ENCODE measurements at regions not wholly inside any gene's neighbourhood (a gene's known extent, or its start where the extent isn't known, plus 50 kb on each side); places are given as distances from the start of the nearest gene placed in this dataset.
"Not testable (repeated sequence)": the region's sequence is repeated elsewhere in the genome, so short reads cannot be mapped to it uniquely, and the experiment has no call there.

DNA sequence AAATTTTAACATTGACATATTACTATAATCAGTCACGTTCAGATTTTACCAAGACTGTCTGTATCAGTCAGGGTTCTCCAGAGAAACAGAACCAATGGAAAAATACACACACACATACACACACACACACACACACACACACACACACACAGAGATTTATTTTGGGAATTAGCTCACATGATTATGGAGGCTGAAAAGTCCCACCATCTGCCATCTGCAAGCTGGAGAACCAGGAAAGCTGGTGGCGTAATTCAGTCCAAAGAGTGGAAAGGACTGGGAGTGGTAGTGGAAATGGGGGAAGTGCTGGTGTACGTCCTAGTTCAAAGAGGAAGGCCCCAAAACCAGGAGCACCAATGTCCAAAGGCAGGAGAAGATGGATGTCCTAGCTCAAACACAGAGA lies 166.4 kb downstream of the AKAIN1 start:
- Histone ChIP-seq H3K27ac (replicated peaks in 1 of 4) (no peak overlapping the region), H3K36me3 (no peaks in the 10 kb centered on the region), H3K4me1 (no peaks in the 10 kb centered on the region), H3K27me3 (no peaks in the 10 kb centered on the region), H3K4me3 (no peak overlapping the region), H3K9me3 (peaks cover 0 to 16% (median 11%) of the 10 kb centered on the region in 4 donors)
- WGBS: 86% methylated on average over 2 of the region's 3 CpGs
- DNase-seq (ENCODE audit: extremely low spot score): no peak
- intact Hi-C loops (cut with DNase I): no loop called here
- TF ChIP-seq POLR2AphosphoS5 (IDR thresholded peaks at IDR 0.05) (no peak), POLR2A (IDR thresholded peaks at IDR 0.05; ENCODE audit: low read depth) (no peak), EP300 (IDR thresholded peaks at IDR 0.05) (no peak)
- TF ChIP-seq, protein P1, sequence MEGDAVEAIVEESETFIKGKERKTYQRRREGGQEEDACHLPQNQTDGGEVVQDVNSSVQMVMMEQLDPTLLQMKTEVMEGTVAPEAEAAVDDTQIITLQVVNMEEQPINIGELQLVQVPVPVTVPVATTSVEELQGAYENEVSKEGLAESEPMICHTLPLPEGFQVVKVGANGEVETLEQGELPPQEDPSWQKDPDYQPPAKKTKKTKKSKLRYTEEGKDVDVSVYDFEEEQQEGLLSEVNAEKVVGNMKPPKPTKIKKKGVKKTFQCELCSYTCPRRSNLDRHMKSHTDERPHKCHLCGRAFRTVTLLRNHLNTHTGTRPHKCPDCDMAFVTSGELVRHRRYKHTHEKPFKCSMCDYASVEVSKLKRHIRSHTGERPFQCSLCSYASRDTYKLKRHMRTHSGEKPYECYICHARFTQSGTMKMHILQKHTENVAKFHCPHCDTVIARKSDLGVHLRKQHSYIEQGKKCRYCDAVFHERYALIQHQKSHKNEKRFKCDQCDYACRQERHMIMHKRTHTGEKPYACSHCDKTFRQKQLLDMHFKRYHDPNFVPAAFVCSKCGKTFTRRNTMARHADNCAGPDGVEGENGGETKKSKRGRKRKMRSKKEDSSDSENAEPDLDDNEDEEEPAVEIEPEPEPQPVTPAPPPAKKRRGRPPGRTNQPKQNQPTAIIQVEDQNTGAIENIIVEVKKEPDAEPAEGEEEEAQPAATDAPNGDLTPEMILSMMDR (IDR thresholded peaks at IDR 0.05): no peak

DNA sequence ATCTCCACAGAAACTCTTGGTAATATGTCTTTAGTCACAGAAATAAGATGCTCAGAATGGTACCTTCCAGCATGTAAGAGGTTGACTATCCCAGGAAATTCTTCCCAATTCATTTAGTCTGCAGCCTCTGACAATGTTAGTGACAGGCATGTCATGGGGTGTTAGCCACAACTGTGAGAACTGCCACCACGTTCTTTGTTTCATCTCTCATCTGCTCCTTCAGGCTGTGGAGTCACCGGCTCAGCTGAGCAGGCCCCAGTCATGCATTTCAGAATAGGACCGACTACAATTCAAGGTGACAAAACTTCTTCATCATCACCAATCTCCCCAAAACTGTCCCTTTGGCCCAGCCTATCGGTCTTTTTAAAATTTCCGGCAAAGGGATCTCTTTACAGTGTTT lies 167.5 kb downstream of the AKAIN1 start:
- 76% methylated on average over 5 of the region's 5 CpGs for WGBS
- no peak overlapping the region for H3K27ac ChIP-seq (replicated peaks in 1 of 4)
- intact Hi-C loops (cut with DNase I): no loop called here

GRCh38 chr18:5024741-5025140 lies 172.3 kb downstream of the AKAIN1 start:
- Histone ChIP-seq H3K9me3 (peaks cover 0 to 9% (median 3%) of the 10 kb centered on the region in 4 donors), H3K27me3 (no peaks in the 10 kb centered on the region), H3K27ac (replicated peaks in 1 of 4) (no peak overlapping the region), H3K4me3 (no peak overlapping the region), H3K36me3 (no peaks in the 10 kb centered on the region), H3K4me1 (no peaks in the 10 kb centered on the region)
- intact Hi-C loops (cut with DNase I): no loop called here
- DNase-seq (ENCODE audit: extremely low spot score): no peak
- no peak for TF ChIP-seq EP300 (IDR thresholded peaks at IDR 0.05)
- 81% methylated on average over 2 of the region's 2 CpGs for WGBS

More for the DNA sequence above, 167.5 kb downstream of the AKAIN1 start:
- no peaks in the 10 kb centered on the region for H3K4me1 ChIP-seq
- no peak for DNase-seq (ENCODE audit: extremely low spot score)
- no peak for TF ChIP-seq POLR2A (IDR thresholded peaks at IDR 0.05; ENCODE audit: low read depth)
- no peak for TF ChIP-seq POLR2AphosphoS5 (IDR thresholded peaks at IDR 0.05)
- no peak for TF ChIP-seq EP300 (IDR thresholded peaks at IDR 0.05)
- TF ChIP-seq, protein P1 (IDR thresholded peaks at IDR 0.05): no peak
- no peak overlapping the region for H3K4me3 ChIP-seq
- H3K9me3 ChIP-seq: peaks cover 0 to 9% (median 6%) of the 10 kb centered on the region in 4 donors
- no peaks in the 10 kb centered on the region for H3K36me3 ChIP-seq
- no peaks in the 10 kb centered on the region for H3K27me3 ChIP-seq

DNA sequence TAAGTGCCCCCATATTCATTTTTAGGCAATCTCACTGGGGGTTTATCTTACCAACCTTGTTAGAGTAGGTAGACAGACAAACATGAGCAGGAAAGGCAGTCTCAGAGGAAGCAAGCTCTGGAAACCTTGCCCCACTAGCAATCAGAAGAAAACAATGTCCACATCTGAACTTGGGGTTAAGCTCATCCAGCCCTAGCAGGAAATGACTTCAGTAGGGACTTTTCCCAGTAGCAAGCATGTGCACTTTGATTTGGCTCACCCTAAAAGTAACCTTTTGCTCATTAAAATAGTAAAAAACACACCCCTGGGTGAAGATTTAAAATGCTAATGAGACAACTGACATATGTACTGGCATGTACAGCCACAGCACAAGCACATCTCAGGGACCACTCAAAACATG lies 175.5 kb downstream of the AKAIN1 start:
- TF ChIP-seq, protein P1 (IDR thresholded peaks at IDR 0.05): no peak
- no peak for TF ChIP-seq EP300 (IDR thresholded peaks at IDR 0.05)
- TF ChIP-seq POLR2AphosphoS5 (IDR thresholded peaks at IDR 0.05): no peak
- TF ChIP-seq POLR2A (IDR thresholded peaks at IDR 0.05; ENCODE audit: low read depth): no peak
- DNase-seq (ENCODE audit: extremely low spot score): no peak
- peaks cover 0 to 3% (median under 1%) of the 10 kb centered on the region in 4 donors for H3K9me3 ChIP-seq
- H3K4me1 ChIP-seq: no peaks in the 10 kb centered on the region
- no peak overlapping the region for H3K4me3 ChIP-seq
- H3K36me3 ChIP-seq: no peaks in the 10 kb centered on the region
- H3K27me3 ChIP-seq: no peaks in the 10 kb centered on the region
- intact Hi-C loops (cut with DNase I): no loop called here
- no peak overlapping the region for H3K27ac ChIP-seq (replicated peaks in 1 of 4)

GRCh38 chr18:5015213-5015612 lies 181.8 kb downstream of the AKAIN1 start:
- no peak for DNase-seq (ENCODE audit: extremely low spot score)
- H3K4me3 ChIP-seq: no peak overlapping the region
- TF ChIP-seq POLR2A (IDR thresholded peaks at IDR 0.05; ENCODE audit: low read depth) (no peak), POLR2AphosphoS5 (IDR thresholded peaks at IDR 0.05) (no peak), EP300 (IDR thresholded peaks at IDR 0.05) (no peak)
- TF ChIP-seq, protein P1 (IDR thresholded peaks at IDR 0.05): no peak
- no peaks in the 10 kb centered on the region for H3K27me3 ChIP-seq
- H3K27ac ChIP-seq (replicated peaks in 1 of 4): no peak overlapping the region
- H3K9me3 ChIP-seq: peaks cover 0 to 3% (median 0%) of the 10 kb centered on the region in 4 donors
- intact Hi-C loops (cut with DNase I): no loop called here
- 73% methylated on average over 4 of the region's 4 CpGs for WGBS
- H3K36me3 ChIP-seq: no peaks in the 10 kb centered on the region
- no peaks in the 10 kb centered on the region for H3K4me1 ChIP-seq

DNA sequence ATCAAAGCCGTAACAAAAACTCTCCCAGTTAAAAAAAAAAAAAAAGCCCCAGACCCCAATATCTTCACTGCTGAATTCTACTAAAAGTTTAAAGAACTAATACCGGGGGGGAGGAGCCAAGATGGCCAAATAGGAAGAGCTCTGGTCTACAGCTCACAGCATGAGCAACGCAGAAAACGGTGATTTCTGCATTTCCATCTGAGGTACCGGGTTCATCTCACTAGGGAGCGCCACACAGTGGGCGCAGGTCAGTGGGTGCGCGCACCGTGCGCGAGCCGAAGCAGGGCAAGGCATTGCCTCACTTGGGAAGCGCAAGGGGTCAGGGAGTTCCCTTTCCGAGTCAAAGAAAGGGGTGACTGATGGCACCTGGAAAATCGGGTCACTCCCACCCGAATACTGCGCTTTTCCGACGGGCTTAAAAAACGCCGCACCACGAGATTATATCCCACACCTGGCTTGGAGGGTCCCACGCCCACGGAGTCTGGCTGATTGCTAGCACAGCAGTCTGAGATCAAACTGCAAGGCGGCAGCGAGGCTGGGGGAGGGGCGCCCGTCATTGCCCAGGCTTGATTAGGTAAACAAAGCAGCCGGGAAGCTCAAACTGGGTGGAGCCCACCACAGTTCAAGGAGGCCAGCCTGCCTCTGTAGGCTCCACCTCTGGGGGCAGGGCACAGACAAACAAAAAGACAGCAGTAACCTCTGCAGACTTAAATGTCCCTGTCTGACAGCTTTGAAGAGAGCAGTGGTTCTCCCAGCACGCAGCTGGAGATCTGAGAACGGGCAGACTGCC lies 192.8 kb downstream of the AKAIN1 start:
- H3K27me3 ChIP-seq; intact Hi-C loops (cut with DNase I); H3K4me1 ChIP-seq; H3K36me3 ChIP-seq; H3K27ac ChIP-seq (replicated peaks in 1 of 4); H3K9me3 ChIP-seq; DNase-seq (ENCODE audit: extremely low spot score): not testable (repeated sequence)
- 37% methylated on average over 3 of the region's 32 CpGs for WGBS
- H3K4me3 ChIP-seq: peak overlapping the region in 3 of 4 donors; percentile 7 to 41 (median 14)
